NCI-H82 treated with DMSO at 0.1 percent for 48 hours (cell line): ENCODE measurements at regions not wholly inside any gene's neighbourhood (a gene's known extent, or its start where the extent isn't known, plus 50 kb on each side); places are given as distances from the start of the nearest gene placed in this dataset.
"Not testable (repeated sequence)": the region's sequence is repeated elsewhere in the genome, so short reads cannot be mapped to it uniquely, and the experiment has no call there.

Experiments
- DNase-seq: peaks from one replicate; lab custom pipeline; 2025; ENCODE audit not compliant: unreplicated experiment; lab: John Stamatoyannopoulos, UW

- DNase-seq: no peak
Measured at GRCh38 chr21:28614791-28615190, 377.9 kb downstream of the LTN1 start.

GRCh38 chr21:28608646-28609045, 384.0 kb downstream of the LTN1 start:
- DNase-seq: no peak

- DNase-seq: no peak
Measured at GRCh38 chr21:28607545-28607944, 385.1 kb downstream of the LTN1 start.

- no peak for DNase-seq
Measured at GRCh38 chr21:28604946-28605537, 387.6 kb downstream of the LTN1 start.

- DNase-seq: no peak
Measured at GRCh38 chr21:28602546-28602945, 390.1 kb downstream of the LTN1 start.

GRCh38 chr21:28598214-28598613, 394.5 kb downstream of the LTN1 start:
- DNase-seq: no peak

- no peak for DNase-seq
Measured at GRCh38 chr21:28592205-28592865, 400.3 kb downstream of the LTN1 start.

GRCh38 chr21:28590676-28591075, 402.0 kb downstream of the LTN1 start:
- DNase-seq: no peak

GRCh38 chr21:28590026-28590425, 402.7 kb downstream of the LTN1 start:
- DNase-seq: no peak

- DNase-seq: no peak
Measured at GRCh38 chr21:28588997-28589396, 403.7 kb downstream of the LTN1 start.

- DNase-seq: no peak
Measured at GRCh38 chr21:28587748-28588147, 404.9 kb downstream of the LTN1 start.

- no peak for DNase-seq
Measured at GRCh38 chr21:28581976-28582375, 410.7 kb downstream of the LTN1 start.

- not testable (repeated sequence) for DNase-seq
Measured at GRCh38 chr21:28581311-28581731, 411.4 kb downstream of the LTN1 start.

GRCh38 chr21:28580585-28580984, 412.1 kb downstream of the LTN1 start:
- no peak for DNase-seq

GRCh38 chr21:28579986-28580550, 412.6 kb downstream of the LTN1 start:
- DNase-seq: no peak

GRCh38 chr21:28568692-28569091, 424.0 kb downstream of the LTN1 start:
- DNase-seq: no peak

- not testable (repeated sequence) for DNase-seq
Measured at GRCh38 chr21:28563933-28564332, 428.7 kb downstream of the LTN1 start.

GRCh38 chr21:28561772-28562171, 430.9 kb downstream of the LTN1 start:
- DNase-seq: no peak

- no peak for DNase-seq
Measured at GRCh38 chr21:28554660-28555475, 437.8 kb downstream of the LTN1 start.

GRCh38 chr21:28550057-28550825, 442.4 kb downstream of the LTN1 start:
- DNase-seq: no peak

GRCh38 chr21:28548291-28548690, 444.4 kb downstream of the LTN1 start:
- no peak for DNase-seq
